IPS-NIHi11 (cell line): ENCODE measurements at regions not wholly inside any gene's neighbourhood (a gene's known extent, or its start where the extent isn't known, plus 50 kb on each side); places are given as distances from the start of the nearest gene placed in this dataset.
"Not testable (repeated sequence)": the region's sequence is repeated elsewhere in the genome, so short reads cannot be mapped to it uniquely, and the experiment has no call there.

Source experiments
- DNase-seq: peaks from one replicate; pipeline ENCODE4 v3.0.0; 2012; ENCODE audit warnings: mixed read lengths, low spot score

GRCh38 chrY:7656596-7656995, 745.0 kb upstream of the AMELY start:
- DNase-seq: no peak

GRCh38 chrY:7654985-7655384, 743.4 kb upstream of the AMELY start:
- no peak for DNase-seq

DNA sequence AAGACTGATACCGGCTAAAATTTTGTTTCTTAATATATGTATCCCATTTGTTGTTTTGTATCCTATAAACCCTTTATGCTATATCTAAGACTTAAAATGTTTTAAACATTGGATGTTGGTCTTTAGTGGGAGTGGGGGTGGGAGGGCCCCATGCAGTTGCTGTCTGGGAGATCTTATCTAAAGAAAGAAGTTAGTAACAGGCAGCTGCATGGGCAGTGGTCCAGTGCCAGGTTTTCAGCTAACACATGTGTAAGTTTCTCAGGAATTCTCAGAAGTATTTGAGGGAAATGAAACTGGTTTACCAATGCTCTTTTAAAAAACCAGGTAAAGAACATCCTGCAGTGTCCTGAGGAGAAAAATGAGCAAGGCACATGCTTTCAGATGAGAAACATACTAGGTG, 738.3 kb upstream of the AMELY start:
- not testable (repeated sequence) for DNase-seq
